ENCODE measurements at regions not wholly inside any gene's neighbourhood (a gene's known extent, or its start where the extent isn't known, plus 50 kb on each side); places are given as distances from the start of the nearest gene placed in this dataset.

- no peaks in the 10 kb centered on the region for H3K27me3 Mint-ChIP-seq (ENCODE audit: insufficient read depth)
- H3K9me3 ChIP-seq (ENCODE audit: control insufficient read depth, low read length), result no peaks in the 10 kb centered on the region
- H3K4me1 Mint-ChIP-seq, result peaks cover 34% of the 10 kb centered on the region
- no peak overlapping the region for H3K27ac Mint-ChIP-seq
- H3K27ac ChIP-seq (ENCODE audit: low read depth, low read length), result no peak overlapping the region
- TF ChIP-seq CTCF (conservative IDR thresholded peaks at IDR 0.05), result no peak
- H3K27me3 ChIP-seq (ENCODE audit: control insufficient read depth, insufficient read depth, low read length, poor library complexity, severe bottlenecking), result no peaks in the 10 kb centered on the region
- no peak for DNase-seq
- H3K36me3 Mint-ChIP-seq (ENCODE audit: low read depth), result peaks cover 23% of the 10 kb centered on the region
- H3K4me3 ChIP-seq (ENCODE audit: low read length), result no peak overlapping the region
- H3K9me3 Mint-ChIP-seq, result no peaks in the 10 kb centered on the region
- H3K4me3 Mint-ChIP-seq, result no peak overlapping the region
- 92 to 93% methylated on average over 3 of the region's 3 CpGs for WGBS, 2 experiments (ENCODE audit: insufficient coverage in 1 of 2, insufficient read length in 1 of 2)
- no peaks in the 10 kb centered on the region for H3K4me1 ChIP-seq (ENCODE audit: control insufficient read depth, insufficient read depth, low read length)
- H3K36me3 ChIP-seq (ENCODE audit: control insufficient read depth, insufficient read depth, low read length), result peaks cover 12% of the 10 kb centered on the region
- H3K9ac ChIP-seq (ENCODE audit: extremely low read depth, low read length, poor library complexity, severe bottlenecking), result no peak overlapping the region
These were observed 260.2 kb upstream of the ISX start for GRCh38 chr22:34805771-34806170.

GRCh38 chr22:34808618-34809017, 257.3 kb upstream of the ISX start:
- H3K9ac ChIP-seq (ENCODE audit: extremely low read depth, low read length, poor library complexity, severe bottlenecking), result no peak overlapping the region
- Mint-ChIP-seq H3K9me3 (no peaks in the 10 kb centered on the region), H3K36me3 (ENCODE audit: low read depth) (peaks cover 26% of the 10 kb centered on the region), H3K4me1 (peaks cover 45% of the 10 kb centered on the region), H3K27me3 (ENCODE audit: insufficient read depth) (no peaks in the 10 kb centered on the region), H3K4me3 (no peak overlapping the region), H3K27ac (no peak overlapping the region)
- no peak overlapping the region for H3K27ac ChIP-seq (ENCODE audit: low read depth, low read length)
- H3K4me3 ChIP-seq (ENCODE audit: low read length), result no peak overlapping the region
- no peak for DNase-seq
- H3K36me3 ChIP-seq (ENCODE audit: control insufficient read depth, insufficient read depth, low read length), result peaks cover 16% of the 10 kb centered on the region
- TF ChIP-seq CTCF (conservative IDR thresholded peaks at IDR 0.05), result no peak
- H3K4me1 ChIP-seq (ENCODE audit: control insufficient read depth, insufficient read depth, low read length), result no peaks in the 10 kb centered on the region
- H3K27me3 ChIP-seq (ENCODE audit: control insufficient read depth, insufficient read depth, low read length, poor library complexity, severe bottlenecking), result no peaks in the 10 kb centered on the region
- no peaks in the 10 kb centered on the region for H3K9me3 ChIP-seq (ENCODE audit: control insufficient read depth, low read length)

GRCh38 chr22:34812631-34813030, 253.3 kb upstream of the ISX start:
- H3K27ac Mint-ChIP-seq, result no peak overlapping the region
- WGBS, 2 experiments (ENCODE audit: insufficient coverage in 1 of 2, insufficient read length in 1 of 2), result 96 to 100% methylated on average over 1 of the region's 1 CpG

More at GRCh38 chr22:34812631-34813030, 253.3 kb upstream of the ISX start:
- Histone ChIP-seq H3K4me3 (ENCODE audit: low read length) (no peak overlapping the region), H3K9ac (ENCODE audit: extremely low read depth, low read length, poor library complexity, severe bottlenecking) (no peak overlapping the region), H3K36me3 (ENCODE audit: control insufficient read depth, insufficient read depth, low read length) (peaks cover 40% of the 10 kb centered on the region), H3K4me1 (ENCODE audit: control insufficient read depth, insufficient read depth, low read length) (no peaks in the 10 kb centered on the region), H3K27me3 (ENCODE audit: control insufficient read depth, insufficient read depth, low read length, poor library complexity, severe bottlenecking) (no peaks in the 10 kb centered on the region), H3K27ac (ENCODE audit: low read depth, low read length) (no peak overlapping the region), H3K9me3 (ENCODE audit: control insufficient read depth, low read length) (peaks cover 20% of the 10 kb centered on the region)
- no peak overlapping the region for H3K4me3 Mint-ChIP-seq
- peaks cover 63% of the 10 kb centered on the region for H3K4me1 Mint-ChIP-seq
- H3K27me3 Mint-ChIP-seq (ENCODE audit: insufficient read depth), result no peaks in the 10 kb centered on the region
- DNase-seq, result no peak
- H3K9me3 Mint-ChIP-seq, result peaks cover 23% of the 10 kb centered on the region
- TF ChIP-seq CTCF (conservative IDR thresholded peaks at IDR 0.05), result no peak
- H3K36me3 Mint-ChIP-seq (ENCODE audit: low read depth), result peaks cover 49% of the 10 kb centered on the region
